ENCODE measurements at regions not wholly inside any gene's neighbourhood (a gene's known extent, or its start where the extent isn't known, plus 50 kb on each side); places are given as distances from the start of the nearest gene placed in this dataset.

GRCh38 chr12:94717108-94717507 lies 66.8 kb upstream of the TMCC3 start:
- Mint-ChIP-seq H3K9me3 (no peaks in the 10 kb centered on the region), H3K27ac (no peak overlapping the region), H3K4me1 (ENCODE audit: low read depth in 2 of 2) (peaks cover 0 to 2% of the 10 kb centered on the region in 2 donors), H3K27me3 (peaks cover 0 to 32% of the 10 kb centered on the region in 2 donors), H3K36me3 (ENCODE audit: insufficient read depth) (no peaks in the 10 kb centered on the region), H3K4me3 (no peak overlapping the region)
- ATAC-seq (replicated peaks) (no peak), DNase-seq (no peak)

GRCh38 chr12:94716339-94716738 lies 66.0 kb upstream of the TMCC3 start:
- Mint-ChIP-seq H3K27me3 (peaks cover 0 to 25% of the 10 kb centered on the region in 2 donors), H3K4me1 (ENCODE audit: low read depth in 2 of 2) (peaks cover 0 to 2% of the 10 kb centered on the region in 2 donors), H3K36me3 (ENCODE audit: insufficient read depth) (no peaks in the 10 kb centered on the region), H3K4me3 (no peak overlapping the region), H3K27ac (no peak overlapping the region), H3K9me3 (no peaks in the 10 kb centered on the region)
- no peak for DNase-seq
- ATAC-seq (replicated peaks): no peak

GRCh38 chr12:94714378-94715114 lies 64.2 kb upstream of the TMCC3 start:
- H3K27me3 Mint-ChIP-seq: peaks cover 0 to 23% of the 10 kb centered on the region in 2 donors
- DNase-seq (no peak), ATAC-seq (replicated peaks) (no peak)
- no peak overlapping the region for H3K4me3 Mint-ChIP-seq
- H3K27ac Mint-ChIP-seq: no peak overlapping the region
- H3K9me3 Mint-ChIP-seq: no peaks in the 10 kb centered on the region
- no peaks in the 10 kb centered on the region for H3K36me3 Mint-ChIP-seq (ENCODE audit: insufficient read depth)
- peaks cover 0 to 2% of the 10 kb centered on the region in 2 donors for H3K4me1 Mint-ChIP-seq (ENCODE audit: low read depth in 2 of 2)

- Mint-ChIP-seq H3K9me3 (no peaks in the 10 kb centered on the region), H3K4me3 (no peak overlapping the region), H3K27ac (no peak overlapping the region), H3K4me1 (ENCODE audit: low read depth in 2 of 2) (no peaks in the 10 kb centered on the region), H3K27me3 (peaks cover 0 to 14% of the 10 kb centered on the region in 2 donors), H3K36me3 (ENCODE audit: insufficient read depth) (no peaks in the 10 kb centered on the region)
- DNase-seq: no peak
- ATAC-seq (replicated peaks): no peak
Measured at GRCh38 chr12:94712815-94713515, 62.6 kb upstream of the TMCC3 start.

GRCh38 chr12:94710933-94711332 lies 60.6 kb upstream of the TMCC3 start:
- Mint-ChIP-seq H3K36me3 (ENCODE audit: insufficient read depth) (no peaks in the 10 kb centered on the region), H3K27ac (no peak overlapping the region)
- no peak for ATAC-seq (replicated peaks)

GRCh38 chr12:94707892-94708291 lies 57.5 kb upstream of the TMCC3 start:
- Mint-ChIP-seq H3K36me3 (ENCODE audit: insufficient read depth) (no peaks in the 10 kb centered on the region), H3K27me3 (peaks cover 0 to 10% of the 10 kb centered on the region in 2 donors), H3K4me3 (no peak overlapping the region), H3K9me3 (no peaks in the 10 kb centered on the region), H3K27ac (no peak overlapping the region), H3K4me1 (ENCODE audit: low read depth in 2 of 2) (peaks cover 8 to 17% of the 10 kb centered on the region in 2 donors)
- no peak for ATAC-seq (replicated peaks)
- DNase-seq: no peak

More at GRCh38 chr12:94710933-94711332, 60.6 kb upstream of the TMCC3 start:
- peak in 2 of 3 experiments; percentile 5 for DNase-seq
- H3K4me3 Mint-ChIP-seq: no peak overlapping the region
- H3K9me3 Mint-ChIP-seq: no peaks in the 10 kb centered on the region
- H3K4me1 Mint-ChIP-seq (ENCODE audit: low read depth in 2 of 2): peaks cover 0 to 2% of the 10 kb centered on the region in 2 donors
- peaks cover 0 to 23% of the 10 kb centered on the region in 2 donors for H3K27me3 Mint-ChIP-seq

- H3K4me3 Mint-ChIP-seq: no peak overlapping the region
- H3K27me3 Mint-ChIP-seq: peaks cover under 1 to 9% of the 10 kb centered on the region in 2 donors
- peaks cover 8 to 17% of the 10 kb centered on the region in 2 donors for H3K4me1 Mint-ChIP-seq (ENCODE audit: low read depth in 2 of 2)
- no peak for DNase-seq
- no peaks in the 10 kb centered on the region for H3K9me3 Mint-ChIP-seq
- H3K27ac Mint-ChIP-seq: no peak overlapping the region
- no peaks in the 10 kb centered on the region for H3K36me3 Mint-ChIP-seq (ENCODE audit: insufficient read depth)
- no peak for ATAC-seq (replicated peaks)
Measured at GRCh38 chr12:94707036-94707435, 56.7 kb upstream of the TMCC3 start.

GRCh38 chr12:94706250-94706661 lies 55.9 kb upstream of the TMCC3 start:
- H3K27ac Mint-ChIP-seq: no peak overlapping the region
- peak; percentile 14 for ATAC-seq (replicated peaks)

GRCh38 chr12:94705676-94706075 lies 55.3 kb upstream of the TMCC3 start:
- Mint-ChIP-seq H3K27ac (no peak overlapping the region), H3K4me3 (no peak overlapping the region), H3K9me3 (no peaks in the 10 kb centered on the region), H3K36me3 (ENCODE audit: insufficient read depth) (no peaks in the 10 kb centered on the region), H3K27me3 (peaks cover 10 to 16% of the 10 kb centered on the region in 2 donors), H3K4me1 (ENCODE audit: low read depth in 2 of 2) (peaks cover 8 to 17% of the 10 kb centered on the region in 2 donors)
- ATAC-seq (replicated peaks) (no peak), DNase-seq (no peak)

More at GRCh38 chr12:94706250-94706661, 55.9 kb upstream of the TMCC3 start:
- H3K27me3 Mint-ChIP-seq: peaks cover 6 to 10% of the 10 kb centered on the region in 2 donors
- no peaks in the 10 kb centered on the region for H3K9me3 Mint-ChIP-seq
- H3K36me3 Mint-ChIP-seq (ENCODE audit: insufficient read depth): no peaks in the 10 kb centered on the region
- H3K4me3 Mint-ChIP-seq: no peak overlapping the region
- peaks cover 8 to 17% of the 10 kb centered on the region in 2 donors for H3K4me1 Mint-ChIP-seq (ENCODE audit: low read depth in 2 of 2)
- no peak for DNase-seq

- Mint-ChIP-seq H3K4me3 (no peak overlapping the region), H3K27ac (peak overlapping the region; percentile 49 to 85), H3K36me3 (ENCODE audit: insufficient read depth) (no peaks in the 10 kb centered on the region), H3K9me3 (no peaks in the 10 kb centered on the region), H3K4me1 (ENCODE audit: low read depth in 2 of 2) (peaks cover 8 to 17% of the 10 kb centered on the region in 2 donors), H3K27me3 (peaks cover 13 to 20% of the 10 kb centered on the region in 2 donors)
- ATAC-seq (replicated peaks) (peak; percentile 88), DNase-seq (peak in 1 of 3 experiments; percentile 2)
Measured at GRCh38 chr12:94704452-94705306, 54.3 kb upstream of the TMCC3 start.

GRCh38 chr12:94702696-94703095 lies 52.3 kb upstream of the TMCC3 start:
- Mint-ChIP-seq H3K36me3 (ENCODE audit: insufficient read depth) (no peaks in the 10 kb centered on the region), H3K9me3 (no peaks in the 10 kb centered on the region), H3K4me1 (ENCODE audit: low read depth in 2 of 2) (peaks cover 8 to 17% of the 10 kb centered on the region in 2 donors), H3K4me3 (no peak overlapping the region), H3K27me3 (peaks cover 13 to 23% of the 10 kb centered on the region in 2 donors), H3K27ac (no peak overlapping the region)
- no peak for DNase-seq
- ATAC-seq (replicated peaks): no peak

GRCh38 chr12:94701711-94702110 lies 51.4 kb upstream of the TMCC3 start:
- no peak overlapping the region for H3K4me3 Mint-ChIP-seq
- H3K36me3 Mint-ChIP-seq (ENCODE audit: insufficient read depth): no peaks in the 10 kb centered on the region
- no peak overlapping the region for H3K27ac Mint-ChIP-seq
- H3K9me3 Mint-ChIP-seq: no peaks in the 10 kb centered on the region
- H3K27me3 Mint-ChIP-seq: peaks cover 13 to 16% of the 10 kb centered on the region in 2 donors
- no peak for DNase-seq
- peaks cover 8 to 17% of the 10 kb centered on the region in 2 donors for H3K4me1 Mint-ChIP-seq (ENCODE audit: low read depth in 2 of 2)
- ATAC-seq (replicated peaks): no peak

GRCh38 chr12:94700662-94701061 lies 50.3 kb upstream of the TMCC3 start:
- no peaks in the 10 kb centered on the region for H3K36me3 Mint-ChIP-seq (ENCODE audit: insufficient read depth)
- no peak for ATAC-seq (replicated peaks)
- peaks cover 13 to 16% of the 10 kb centered on the region in 2 donors for H3K27me3 Mint-ChIP-seq
- no peak for DNase-seq
- H3K4me3 Mint-ChIP-seq: no peak overlapping the region
- peaks cover 8 to 15% of the 10 kb centered on the region in 2 donors for H3K4me1 Mint-ChIP-seq (ENCODE audit: low read depth in 2 of 2)
- no peak overlapping the region for H3K27ac Mint-ChIP-seq
- H3K9me3 Mint-ChIP-seq: no peaks in the 10 kb centered on the region

Measured in effector memory CD8-positive, alpha-beta T cell (primary cell).